Fibroblast of mammary gland (primary cell): ENCODE measurements at regions not wholly inside any gene's neighbourhood (a gene's known extent, or its start where the extent isn't known, plus 50 kb on each side); places are given as distances from the start of the nearest gene placed in this dataset.
A peak's percentile ranks its signal among the peaks of the same experiment; 100 is the strongest.

ENCODE experiments used
- DNase-seq: peaks from one replicate; pipeline ENCODE4 v3.0.0-alpha.2; 2010; ENCODE audit warnings: low read depth
- H3K4me3 ChIP-seq: 2 replicates; pipeline ENCODE4 v1.5.1; 2011; ENCODE audit warnings: low read depth, mild to moderate bottlenecking, low read length, moderate library complexity; ENCODE audit not compliant: control insufficient read depth
- TF ChIP-seq, protein P1 (sequence below): conservative IDR thresholded peaks from 2 replicates; pipeline ENCODE4 v1.5.1; 2011; ENCODE audit warnings: low read depth, low read length, inconsistent platforms; ENCODE audit not compliant: control insufficient read depth, insufficient read depth

DNA sequence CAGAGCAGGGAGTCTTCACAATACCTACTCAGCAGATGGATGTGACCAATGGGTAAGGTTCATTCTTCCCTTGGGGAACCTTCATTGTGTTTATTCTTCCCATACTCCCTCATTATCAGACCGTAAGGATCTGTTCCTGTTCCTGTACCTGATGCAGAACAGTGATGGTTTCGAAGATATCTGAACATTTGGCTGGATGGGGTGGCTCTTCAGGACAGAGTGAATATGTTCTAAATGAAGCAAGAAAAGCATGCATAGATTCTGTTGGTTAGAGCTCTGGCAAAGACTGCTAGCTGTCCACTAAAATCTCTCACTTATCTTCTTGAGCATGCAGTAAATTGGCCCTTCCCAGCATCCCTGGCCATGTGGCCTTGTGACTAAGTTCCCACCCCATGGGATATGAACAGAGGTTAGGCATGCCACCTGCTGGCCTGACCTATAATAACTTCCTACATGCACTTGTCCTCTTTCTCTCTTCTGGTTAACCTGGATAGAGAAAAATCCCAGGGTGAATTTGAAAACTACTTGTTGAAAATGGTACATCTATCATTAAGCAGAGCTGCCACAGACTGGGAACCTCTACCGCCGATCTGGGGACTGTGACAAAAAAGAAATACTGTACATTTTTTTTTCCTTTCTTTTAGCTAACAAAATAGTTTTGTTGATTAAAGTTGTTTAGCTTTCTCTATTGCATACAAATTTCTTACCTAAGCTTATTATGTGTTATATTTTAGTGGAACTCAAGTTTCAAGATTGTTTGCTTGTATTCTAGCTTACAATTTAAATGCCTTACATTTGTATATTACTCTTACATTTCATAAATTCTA is 60.0 kb upstream of the BANK1 start:
- DNase-seq = peak; percentile 80
- H3K4me3 ChIP-seq = no peak overlapping the region
- TF ChIP-seq, protein P1, sequence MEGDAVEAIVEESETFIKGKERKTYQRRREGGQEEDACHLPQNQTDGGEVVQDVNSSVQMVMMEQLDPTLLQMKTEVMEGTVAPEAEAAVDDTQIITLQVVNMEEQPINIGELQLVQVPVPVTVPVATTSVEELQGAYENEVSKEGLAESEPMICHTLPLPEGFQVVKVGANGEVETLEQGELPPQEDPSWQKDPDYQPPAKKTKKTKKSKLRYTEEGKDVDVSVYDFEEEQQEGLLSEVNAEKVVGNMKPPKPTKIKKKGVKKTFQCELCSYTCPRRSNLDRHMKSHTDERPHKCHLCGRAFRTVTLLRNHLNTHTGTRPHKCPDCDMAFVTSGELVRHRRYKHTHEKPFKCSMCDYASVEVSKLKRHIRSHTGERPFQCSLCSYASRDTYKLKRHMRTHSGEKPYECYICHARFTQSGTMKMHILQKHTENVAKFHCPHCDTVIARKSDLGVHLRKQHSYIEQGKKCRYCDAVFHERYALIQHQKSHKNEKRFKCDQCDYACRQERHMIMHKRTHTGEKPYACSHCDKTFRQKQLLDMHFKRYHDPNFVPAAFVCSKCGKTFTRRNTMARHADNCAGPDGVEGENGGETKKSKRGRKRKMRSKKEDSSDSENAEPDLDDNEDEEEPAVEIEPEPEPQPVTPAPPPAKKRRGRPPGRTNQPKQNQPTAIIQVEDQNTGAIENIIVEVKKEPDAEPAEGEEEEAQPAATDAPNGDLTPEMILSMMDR = peak; percentile 74

- no peak for DNase-seq
Observed at GRCh38 chr4:101727238-101727637, 63.3 kb upstream of the BANK1 start.

DNA sequence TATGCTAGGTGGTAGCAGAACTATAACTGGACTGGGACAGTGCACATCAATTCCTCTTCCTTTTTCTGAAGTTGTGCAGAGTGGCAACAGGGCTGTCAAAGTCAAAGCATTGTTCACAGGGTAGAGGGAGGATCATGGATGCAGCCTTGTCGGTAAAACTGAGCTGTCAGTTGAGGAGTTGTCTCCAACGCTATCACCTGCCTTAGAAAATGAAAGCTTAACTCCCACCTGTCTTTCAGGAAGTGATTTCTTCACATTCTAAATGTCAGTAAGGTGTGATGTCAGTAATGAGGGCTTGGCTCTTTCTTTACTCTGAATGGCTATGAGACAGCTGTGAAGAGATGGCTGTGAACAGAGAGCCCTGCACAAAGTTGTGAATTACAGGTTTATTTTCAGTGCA is 66.4 kb upstream of the BANK1 start:
- DNase-seq = no peak
- H3K4me3 ChIP-seq = no peak overlapping the region
- TF ChIP-seq, protein P1 = no peak

More at GRCh38 chr4:101727238-101727637, 63.3 kb upstream of the BANK1 start:
- H3K4me3 ChIP-seq = no peak overlapping the region
- TF ChIP-seq, protein P1 = no peak

DNA sequence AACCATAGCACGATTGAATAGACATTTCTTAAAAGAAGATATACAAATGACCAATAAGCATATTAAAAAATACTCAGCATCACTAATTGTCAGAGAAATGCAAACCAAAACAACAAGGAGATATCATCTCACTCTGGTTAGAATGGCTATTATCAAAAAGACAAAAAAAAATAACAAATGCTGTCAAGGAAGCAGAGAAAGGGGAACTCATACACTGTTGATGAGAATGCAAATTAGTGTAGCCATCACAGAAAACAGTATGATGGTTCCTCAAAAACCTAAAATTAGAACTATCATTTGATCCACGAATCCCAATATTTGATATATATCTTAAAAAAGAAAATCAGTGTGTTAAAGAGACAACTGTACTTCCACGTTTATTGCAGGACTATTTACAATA is 71.7 kb upstream of the BANK1 start:
- TF ChIP-seq, protein P1 = no peak
- H3K4me3 ChIP-seq = no peak overlapping the region
- no peak for DNase-seq

- no peak overlapping the region for H3K4me3 ChIP-seq
- peak; percentile 29 for DNase-seq
- TF ChIP-seq, protein P1 = no peak
Observed at GRCh38 chr4:101711590-101712260, 78.8 kb upstream of the BANK1 start.

- TF ChIP-seq, protein P1 = no peak
- H3K4me3 ChIP-seq = no peak overlapping the region
- DNase-seq = no peak
Observed at GRCh38 chr4:101710806-101711205, 79.7 kb upstream of the BANK1 start.
